ENCODE measurements at regions not wholly inside any gene's neighbourhood (a gene's known extent, or its start where the extent isn't known, plus 50 kb on each side); places are given as distances from the start of the nearest gene placed in this dataset.

DNA sequence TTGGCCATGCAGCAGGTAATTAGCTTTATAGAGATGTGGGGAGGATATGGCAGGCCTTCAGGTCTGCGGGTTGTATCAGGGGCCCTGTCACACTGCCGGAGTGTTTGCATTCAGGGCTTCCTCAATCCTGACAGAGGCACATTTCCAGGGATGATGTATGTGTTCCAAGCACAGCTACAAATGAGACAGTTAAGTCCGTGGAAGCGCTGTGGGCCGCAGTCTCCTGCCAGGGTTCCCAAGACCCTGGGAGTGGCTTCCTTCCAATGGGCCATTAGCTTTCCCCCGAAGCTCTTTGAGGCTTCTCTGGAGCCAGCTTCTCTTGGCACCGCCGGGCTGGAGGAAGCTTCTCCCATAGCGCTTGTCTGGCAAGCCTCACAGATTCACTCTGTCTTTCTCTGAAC, 1524.7 kb upstream of the TMEM132C start:
- DNase-seq = no peak

DNA sequence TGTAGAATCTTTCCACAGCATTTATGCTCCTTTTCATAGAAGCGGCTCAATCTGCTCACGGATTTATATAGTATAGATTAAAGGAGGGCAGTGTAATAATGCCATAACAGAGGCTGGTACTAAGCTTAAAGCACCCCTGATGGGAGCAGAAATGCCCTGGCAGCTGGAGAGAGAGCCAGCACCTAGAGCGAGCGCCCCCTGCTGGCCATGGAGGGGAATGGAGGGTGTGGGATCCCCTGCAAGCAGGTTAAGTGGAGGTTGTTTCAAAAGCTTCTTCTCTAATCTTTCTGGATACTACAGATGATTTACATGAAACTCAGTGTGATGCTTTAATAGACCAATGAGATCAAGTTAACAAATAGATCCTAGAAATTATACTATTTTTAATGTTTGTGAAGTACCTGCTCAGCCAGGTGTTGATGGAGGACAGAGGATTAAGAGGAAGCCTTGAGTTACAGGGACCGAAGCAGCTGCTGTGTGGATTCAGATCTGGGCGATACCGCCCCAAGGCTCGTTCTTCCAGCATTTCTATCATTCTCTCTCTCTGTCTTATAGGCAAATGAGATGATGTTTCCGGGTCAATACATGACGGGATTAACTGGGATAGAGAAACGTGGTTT, 1519.3 kb upstream of the TMEM132C start:
- peak; percentile 5 for DNase-seq

DNA sequence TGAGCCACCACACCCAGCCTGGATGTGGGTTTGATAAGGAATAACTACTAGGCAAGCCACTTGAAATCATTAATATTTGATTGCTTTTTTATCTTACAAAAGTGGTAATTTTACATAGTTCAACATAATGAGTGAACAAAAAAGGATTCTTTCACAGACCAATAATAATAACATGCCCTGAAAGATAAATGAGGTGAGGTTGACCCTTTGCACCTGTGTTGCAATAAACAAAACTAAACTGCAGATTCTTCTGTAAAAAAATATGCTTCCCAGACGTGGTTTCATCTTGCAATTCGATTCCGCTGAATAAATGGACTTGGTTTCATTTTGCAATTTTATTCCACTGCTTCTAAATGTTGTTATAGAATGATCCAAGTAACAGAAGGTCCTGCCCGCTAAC, 1514.9 kb upstream of the TMEM132C start:
- DNase-seq = no peak

DNA sequence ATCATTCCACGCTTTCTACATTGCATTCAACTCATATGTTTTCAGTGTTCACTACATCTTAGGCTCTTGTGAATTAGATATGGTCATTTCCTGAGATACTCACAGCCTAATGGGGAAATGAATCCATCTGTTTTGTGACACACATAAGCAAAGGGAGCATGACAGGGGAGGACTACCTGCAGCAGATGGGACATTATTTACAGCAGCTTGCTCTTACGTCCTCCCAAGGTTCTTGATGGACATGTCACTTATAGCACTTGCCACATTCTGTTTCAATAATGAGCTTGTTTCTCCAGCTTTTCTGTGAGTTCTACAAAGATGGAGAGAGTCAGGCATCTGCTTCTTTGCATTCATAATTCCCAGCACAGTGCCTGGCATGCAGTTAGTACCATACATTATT, 1509.6 kb upstream of the TMEM132C start:
- no peak for DNase-seq

DNA sequence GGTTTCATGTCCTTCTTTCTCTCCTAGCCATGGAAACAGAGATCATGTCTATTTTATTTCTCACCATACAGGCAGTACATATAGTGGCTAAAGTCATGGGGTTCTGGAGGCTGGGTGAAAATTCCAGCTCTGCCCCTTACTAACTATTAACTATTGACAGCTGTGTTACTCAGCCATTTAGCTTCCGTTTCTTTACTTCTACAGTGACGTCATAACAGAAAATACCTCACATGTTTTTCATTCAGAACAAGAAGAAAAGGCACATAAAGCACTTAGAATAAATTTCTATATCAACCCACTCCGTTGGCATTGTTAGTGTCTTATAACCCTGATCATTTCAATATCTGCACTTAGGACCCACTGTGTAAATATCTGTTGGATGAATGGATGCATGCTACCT, 1506.9 kb upstream of the TMEM132C start:
- DNase-seq = no peak

DNA sequence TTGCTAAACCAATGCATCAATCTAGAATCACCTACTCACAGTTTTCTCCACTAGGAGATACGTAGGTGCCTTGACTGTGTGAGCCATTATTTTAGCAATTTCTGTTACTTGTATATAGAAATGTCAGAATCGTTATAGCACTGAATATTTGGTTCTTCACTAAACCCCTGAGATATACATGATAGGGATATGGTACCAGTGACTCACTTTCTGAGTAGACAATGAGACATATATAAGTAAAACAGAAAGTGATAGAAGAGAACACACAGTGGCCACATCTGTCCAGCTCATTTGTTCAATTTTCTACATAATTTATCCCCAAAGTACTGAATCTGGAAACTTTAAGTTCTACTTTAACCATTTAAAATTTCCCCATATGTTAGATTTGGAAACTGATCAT, 1505.5 kb upstream of the TMEM132C start:
- no peak for DNase-seq

DNA sequence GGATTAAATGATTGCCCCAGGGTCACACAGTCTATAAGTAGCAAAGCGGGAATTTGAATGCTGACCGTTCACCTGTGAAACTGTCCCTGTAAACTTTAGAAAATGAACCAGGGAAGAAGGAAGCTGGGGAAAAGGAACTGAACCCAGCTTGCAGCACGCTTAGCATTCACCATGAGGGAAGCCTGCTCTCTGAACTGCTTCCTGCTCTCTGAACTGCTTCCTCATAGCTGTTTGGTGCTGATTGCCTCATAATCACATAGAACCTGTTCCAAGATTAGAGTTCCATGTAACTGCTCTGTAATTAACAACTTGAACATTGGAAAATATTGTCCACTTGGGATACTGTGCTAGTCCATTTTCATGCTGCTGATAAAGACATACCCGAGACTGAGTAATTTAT, 1504.8 kb upstream of the TMEM132C start:
- DNase-seq = no peak

DNA sequence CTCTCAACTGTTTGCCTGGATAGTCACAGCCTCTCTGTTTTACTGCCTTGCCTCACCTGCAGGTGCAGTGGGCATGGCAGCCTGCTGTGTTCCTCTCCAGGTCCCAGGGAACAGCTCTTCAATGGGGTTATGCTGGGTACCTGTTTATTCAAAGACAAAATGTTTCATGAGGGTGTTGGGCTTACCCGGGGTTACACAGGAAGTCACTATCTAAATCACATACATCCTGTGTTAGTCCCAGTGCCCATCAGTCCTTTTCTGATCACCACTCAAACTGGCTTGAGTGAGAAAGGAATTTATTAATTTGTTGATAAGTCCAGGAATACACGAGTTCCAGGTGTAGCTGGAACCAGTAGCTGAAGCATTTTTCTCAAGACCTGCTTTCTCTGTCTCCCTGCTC, 1503.6 kb upstream of the TMEM132C start:
- no peak for DNase-seq

DNA sequence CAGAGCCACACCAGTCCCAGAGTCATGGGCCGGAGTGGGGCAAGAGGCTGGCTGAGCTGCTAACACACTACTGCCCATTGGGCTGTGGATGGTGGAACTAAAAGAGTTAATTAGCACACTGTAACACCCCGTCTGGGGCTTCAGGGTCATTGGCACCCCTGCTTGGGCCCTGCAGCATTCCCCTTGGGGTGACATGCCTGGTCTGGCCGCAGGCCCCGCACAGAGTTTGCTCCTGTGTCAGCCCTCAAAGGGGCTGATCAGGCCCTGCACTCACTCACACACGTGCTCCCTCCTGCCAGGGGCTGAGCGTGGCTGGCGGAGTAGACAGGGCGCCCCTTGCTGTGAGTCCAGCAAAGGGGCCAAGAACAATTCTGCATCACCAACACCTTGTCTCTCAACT, 1499.6 kb upstream of the TMEM132C start:
- DNase-seq = no peak

DNA sequence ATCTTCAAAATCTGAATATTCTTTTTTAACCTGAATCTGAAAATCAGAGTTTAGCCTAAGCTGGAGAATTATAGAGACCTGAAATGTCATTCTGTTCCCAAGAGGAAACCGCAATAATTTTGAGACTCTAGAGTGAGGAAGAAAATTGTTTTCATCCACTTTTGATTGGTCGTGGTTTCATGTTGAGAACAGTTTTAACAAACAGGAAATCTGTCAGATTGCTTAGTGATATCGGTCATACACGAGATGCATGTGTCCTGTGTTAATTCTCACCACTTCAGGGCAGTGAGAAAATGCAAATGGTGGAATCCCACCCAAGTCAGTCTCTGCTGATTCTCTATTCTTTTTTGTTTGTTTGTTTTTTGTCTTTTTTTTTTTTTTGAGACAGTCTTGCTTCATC, 1498.5 kb upstream of the TMEM132C start:
- no peak for DNase-seq

DNA sequence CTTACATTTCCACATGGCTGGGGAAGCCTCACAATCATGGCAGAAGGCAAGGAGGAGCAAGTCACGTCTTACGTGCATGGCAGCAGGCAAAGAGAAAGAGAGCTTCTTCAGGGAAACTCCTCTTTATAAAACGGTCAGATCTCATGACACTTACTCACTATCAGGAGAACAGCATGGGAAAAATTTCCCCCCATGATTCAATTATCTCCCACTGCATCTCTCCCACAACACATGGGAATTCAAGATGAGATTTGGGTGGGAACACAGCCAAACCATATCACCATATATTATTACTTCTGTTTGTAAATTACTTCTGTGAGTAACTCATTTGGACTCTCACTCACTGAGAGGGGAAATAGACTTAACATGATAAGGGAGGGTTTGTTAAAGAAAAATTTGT, 1496.8 kb upstream of the TMEM132C start:
- no peak for DNase-seq

DNA sequence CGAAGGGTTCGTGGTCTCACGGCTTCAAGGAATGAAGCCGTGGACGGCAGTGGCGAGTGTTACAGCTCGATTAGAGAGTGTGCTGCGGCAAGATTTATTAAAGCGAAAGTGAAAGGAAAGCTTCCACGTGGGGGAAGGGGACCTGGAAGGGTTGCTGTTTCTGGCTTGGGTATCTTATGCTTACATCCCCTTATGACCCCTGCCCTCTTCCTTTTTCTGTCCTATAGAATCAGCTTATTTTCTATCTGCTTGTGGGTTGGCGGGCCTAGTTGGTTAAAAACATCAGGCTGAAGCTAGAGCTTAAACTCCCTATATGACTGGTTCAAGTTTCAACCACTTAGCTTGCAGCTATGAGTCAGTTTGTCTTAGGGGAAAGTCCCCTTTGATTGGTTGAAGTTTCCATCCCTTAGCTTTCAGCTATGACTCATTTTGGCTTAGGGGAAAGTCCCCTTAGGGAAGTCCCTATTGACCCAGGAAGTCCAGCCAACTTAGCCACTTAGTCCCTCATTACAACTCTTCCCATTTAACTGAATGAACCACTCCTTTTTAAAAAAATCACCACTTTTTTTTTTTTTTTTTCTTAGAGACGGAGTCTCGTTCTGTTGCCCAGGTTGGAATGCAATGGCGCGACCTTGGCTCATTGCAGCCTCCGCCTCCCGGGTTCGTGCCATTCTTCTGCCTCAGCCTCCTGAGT, 1494.7 kb upstream of the TMEM132C start:
- DNase-seq = no peak

DNA sequence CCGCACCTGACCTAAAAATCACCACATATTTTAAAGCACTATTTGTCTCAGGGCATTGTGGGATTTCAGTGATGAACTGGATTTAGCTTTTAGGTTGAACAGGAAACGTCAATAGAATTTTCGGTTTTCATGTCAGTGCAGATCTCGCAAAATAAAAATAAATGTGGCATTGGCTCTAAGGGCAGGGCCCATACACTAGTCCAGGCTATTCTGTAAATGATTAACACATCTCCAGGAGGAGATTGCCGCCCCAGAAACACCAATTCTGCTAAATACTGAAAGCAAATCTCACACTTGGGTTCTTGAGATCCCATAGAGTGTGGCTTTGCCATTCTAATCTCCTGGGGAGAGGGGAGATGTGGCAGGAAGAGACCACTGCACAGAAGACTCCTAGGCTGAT, 1494.0 kb upstream of the TMEM132C start:
- DNase-seq = no peak

DNA sequence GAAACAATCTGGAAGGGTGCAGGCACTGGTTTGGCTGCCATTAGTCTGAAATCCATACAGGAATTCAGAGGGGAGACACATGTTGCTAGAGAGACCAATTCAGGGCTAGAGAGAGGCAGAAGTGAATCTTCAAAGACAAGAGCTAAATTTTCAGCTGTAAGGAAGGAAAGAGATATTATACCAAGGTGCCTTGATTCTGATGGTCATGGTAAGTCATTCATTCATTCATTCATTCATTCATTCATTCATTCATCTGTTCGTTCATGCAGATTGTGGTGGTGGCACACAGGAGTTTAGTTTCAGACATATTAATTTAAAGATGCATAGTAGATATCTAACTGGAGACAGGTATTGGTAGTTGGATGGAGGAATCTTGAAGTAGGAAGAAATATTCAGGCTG, 1493.5 kb upstream of the TMEM132C start:
- no peak for DNase-seq

DNA sequence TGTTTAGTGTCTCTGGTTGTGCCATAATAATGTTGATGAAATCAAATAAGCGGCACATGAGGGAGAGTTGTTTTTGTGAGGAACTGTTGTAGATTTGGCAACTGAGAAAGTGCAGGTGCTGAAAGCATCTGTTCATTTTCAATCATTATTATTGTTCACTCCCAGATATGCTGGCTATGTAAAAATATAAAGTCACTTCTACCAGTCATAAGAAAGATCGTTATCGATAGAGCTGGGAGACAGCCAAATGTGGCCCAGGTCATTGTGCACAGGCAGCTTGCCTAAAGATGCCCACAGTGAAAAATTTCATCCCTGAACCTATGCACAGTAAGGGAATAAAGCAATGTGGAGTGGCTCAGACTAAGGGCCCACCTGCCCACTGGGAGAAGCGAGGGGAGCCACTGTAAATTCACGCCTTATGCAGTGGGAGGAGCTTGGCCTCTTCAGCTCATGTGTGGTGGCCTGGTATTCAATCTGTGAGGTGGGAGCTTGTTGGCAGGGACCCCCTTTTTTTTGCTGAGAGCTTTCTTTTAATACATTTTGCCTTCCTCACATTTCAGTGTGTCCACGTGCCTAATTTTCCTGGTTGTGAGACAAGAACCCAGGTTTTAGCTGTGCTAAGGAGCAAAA, 1490.8 kb upstream of the TMEM132C start:
- DNase-seq = no peak

DNA sequence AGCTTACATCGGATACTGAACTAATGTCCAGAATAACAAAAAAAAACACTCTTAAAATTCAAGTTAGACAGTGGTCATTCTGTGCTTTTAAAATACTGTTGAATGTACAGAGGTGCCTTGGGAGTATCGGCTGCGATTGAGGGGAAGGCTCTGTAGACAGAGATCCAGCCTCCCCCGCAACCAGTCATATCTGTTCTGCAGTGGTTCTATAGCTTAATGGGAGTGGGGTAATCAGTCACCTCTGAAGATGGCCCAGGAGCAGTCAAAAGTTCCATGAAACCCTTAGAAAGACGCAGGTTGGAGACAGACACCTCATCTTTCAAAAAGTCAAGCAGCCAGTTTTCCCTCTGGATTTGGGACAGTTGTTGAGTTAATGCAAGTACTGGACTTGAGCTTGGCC, 1486.6 kb upstream of the TMEM132C start:
- no peak for DNase-seq

DNA sequence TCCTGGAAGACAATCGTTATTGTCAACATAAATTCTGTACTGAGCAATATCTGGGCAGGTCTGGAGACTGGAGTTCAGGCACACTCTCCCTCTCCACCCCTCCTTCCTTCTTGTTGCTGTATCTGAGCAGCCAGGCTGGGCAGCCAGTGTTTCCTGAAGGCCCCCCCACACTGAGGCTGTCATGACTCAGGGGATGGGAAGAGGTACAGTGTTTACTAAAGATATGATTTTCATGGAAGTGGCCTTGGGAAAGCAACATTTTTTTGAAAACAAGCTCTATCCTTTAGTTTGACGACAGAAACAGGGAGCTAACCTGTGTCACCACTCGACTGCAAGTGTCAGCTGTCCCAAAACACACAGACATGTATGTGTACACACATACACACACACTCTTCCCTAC, 1485.4 kb upstream of the TMEM132C start:
- DNase-seq = no peak

DNA sequence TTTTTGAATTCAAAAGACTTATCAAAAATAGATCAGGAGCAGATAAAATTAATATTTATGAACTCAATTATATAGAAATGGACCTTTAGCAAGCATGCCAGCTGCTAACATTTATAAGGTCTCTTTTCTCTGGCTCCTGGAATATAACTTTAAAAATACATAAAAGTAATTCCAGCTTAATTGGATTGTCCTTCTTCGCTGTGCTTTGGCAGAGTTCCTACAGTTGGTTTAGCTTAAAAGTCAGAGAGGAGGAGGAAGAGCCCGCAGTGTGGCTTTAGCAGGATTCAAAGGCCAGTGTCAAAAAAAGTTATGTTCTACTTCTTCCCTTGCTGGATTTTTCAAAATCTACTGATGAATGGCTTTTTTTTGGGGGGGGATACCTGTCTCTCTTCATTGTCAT, 1484.9 kb upstream of the TMEM132C start:
- DNase-seq = no peak

DNA sequence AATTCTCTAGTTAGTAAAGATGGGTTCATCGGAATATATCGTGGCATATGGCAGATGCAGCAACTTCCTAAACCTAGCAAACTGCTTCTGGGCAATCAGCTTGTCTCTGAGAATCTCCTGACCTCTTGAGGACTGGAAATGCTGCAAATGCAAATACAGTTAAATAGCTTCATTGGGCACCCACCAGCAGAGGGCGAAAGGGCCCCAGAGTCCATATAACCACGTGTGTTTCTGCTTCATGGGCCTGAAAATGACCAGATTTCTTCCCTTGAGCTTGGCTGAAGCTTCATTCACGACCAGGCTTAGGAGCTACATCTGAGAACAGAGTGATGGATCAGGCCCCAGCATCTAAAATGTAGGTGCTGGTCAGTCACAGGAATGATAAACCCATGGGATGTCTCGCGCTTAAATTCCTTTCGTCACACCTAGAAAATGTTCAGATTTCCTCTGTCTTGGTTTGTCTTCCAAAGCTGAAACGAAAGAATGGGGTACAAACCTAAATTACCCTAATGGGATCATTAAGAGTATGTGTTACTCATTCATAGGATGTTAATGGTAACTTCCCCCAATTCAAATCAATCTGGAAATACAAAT, 1482.5 kb upstream of the TMEM132C start:
- peak in 1 of 2 experiments; percentile 5 for DNase-seq

DNA sequence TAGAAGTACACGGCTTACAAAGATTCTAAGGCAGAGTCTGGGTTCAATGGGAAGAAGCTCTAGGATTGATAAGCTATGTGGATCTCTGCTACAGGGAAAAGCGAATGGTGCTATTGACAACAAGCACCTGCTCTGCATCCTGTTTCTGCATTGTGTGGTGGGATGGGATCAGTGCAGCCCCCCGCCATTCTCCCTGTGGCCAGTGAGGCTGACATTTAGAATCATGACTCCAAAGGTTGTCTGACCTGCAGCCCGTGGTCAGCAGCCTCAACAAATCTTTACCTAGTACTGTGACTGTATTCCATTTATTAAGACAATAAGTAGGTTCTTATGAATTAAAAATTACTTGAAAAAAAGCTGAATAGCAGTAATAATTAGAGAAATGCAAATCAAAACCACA, 1477.0 kb upstream of the TMEM132C start:
- no peak for DNase-seq

DNA sequence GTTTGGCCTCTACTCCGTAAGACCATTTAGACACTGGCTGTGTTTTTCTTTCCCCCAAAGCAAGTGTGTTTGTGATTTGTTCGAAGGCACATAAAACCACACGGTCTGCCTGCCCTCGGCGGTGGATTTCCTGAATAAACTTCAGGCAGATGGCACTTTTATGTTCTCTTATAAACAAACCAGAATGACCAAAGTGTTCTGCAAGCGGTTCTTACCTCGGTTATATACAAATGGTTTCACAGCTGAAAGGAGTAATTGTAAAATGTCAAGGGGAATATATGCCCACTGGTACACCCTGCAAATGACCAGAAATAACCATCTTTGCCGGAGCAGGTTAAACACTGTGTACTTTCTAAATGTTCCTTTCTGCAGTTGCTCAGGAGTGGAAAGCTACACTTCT, 1475.8 kb upstream of the TMEM132C start:
- DNase-seq = no peak

DNA sequence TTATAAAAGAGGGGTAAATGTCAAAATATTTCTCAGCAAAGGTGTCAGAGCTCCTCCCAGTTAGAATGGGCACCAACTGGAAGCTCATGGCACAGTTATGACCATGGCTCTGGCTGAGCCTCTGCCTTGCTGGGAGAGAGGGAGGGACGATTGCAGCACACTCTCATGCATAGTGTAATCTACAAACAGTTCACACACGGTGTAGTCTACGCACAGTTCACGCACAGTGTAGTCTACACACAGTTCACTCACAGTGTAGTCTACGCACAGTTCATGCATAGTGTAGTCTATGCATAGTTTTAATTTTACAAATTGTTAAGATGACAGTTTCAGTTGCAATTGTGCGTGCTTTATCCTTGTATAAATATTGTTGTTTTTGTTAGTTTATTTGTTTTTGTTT, 1474.6 kb upstream of the TMEM132C start:
- no peak for DNase-seq

DNA sequence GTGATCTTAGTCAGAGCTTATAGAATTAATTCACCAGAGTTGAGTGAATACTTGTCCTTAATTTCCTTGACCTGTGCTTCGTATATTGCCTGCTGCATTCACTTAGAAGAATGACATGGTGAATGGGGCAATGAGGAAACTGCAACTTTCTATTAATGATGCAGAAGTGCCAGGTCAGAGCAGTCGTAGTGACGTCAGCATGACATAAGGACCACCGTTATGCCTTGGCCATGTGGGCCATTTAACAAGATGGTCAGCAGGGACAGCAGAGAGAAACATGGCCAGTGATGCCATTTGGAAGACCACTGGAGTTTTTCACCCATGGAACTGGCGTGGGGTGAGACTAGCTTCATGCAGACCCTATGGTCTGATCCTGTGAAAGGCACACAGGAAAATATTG, 1469.4 kb upstream of the TMEM132C start:
- no peak for DNase-seq

DNA sequence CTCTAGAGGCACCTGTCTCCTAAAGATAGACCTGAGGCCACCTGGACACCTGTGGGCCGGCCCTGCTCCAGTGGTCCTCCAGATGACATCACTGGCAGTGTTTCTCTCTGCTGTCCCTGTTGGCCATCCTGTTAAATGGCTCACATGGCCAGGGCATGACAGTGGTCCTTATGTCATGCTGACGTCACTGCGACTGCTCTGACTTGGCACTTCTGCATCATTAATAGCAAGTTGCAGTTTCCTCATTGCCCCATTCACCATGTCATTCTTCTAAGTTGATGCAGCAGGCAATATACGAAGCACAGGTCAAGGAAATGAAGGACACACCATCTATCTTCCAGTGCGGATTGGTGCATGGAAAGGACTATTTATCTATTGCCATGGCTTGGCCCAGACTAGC, 1468.5 kb upstream of the TMEM132C start:
- DNase-seq = no peak

Data from Kasumi-1 (cell line).